ENCODE measurements at regions not wholly inside any gene's neighbourhood (a gene's known extent, or its start where the extent isn't known, plus 50 kb on each side); places are given as distances from the start of the nearest gene placed in this dataset.
A peak's percentile ranks its signal among the peaks of the same experiment; 100 is the strongest.

GRCh38 chr5:112549127-112549526 is 130.1 kb upstream of the EPB41L4A start:
- Histone ChIP-seq H3K4me2 (ENCODE audit: insufficient read depth, low read length) (peak overlapping the region; percentile 14; the same call in 1 of the 2 replicates), H3K79me2 (ENCODE audit: control insufficient read depth, insufficient read depth, low read length) (no peaks in the 10 kb centered on the region), H3K9ac (ENCODE audit: insufficient read depth in 1 of 2, low read depth in 2 of 2, low read length in 2 of 2) (no peak overlapping the region), H3K9me1 (ENCODE audit: control insufficient read depth, insufficient read depth, low read length) (no peaks in the 10 kb centered on the region), H3K4me1 (replicated peaks in 1 of 2; ENCODE audit: control insufficient read depth in 2 of 2, insufficient read depth in 2 of 2, low read length in 2 of 2) (peaks cover 16 to 37% of the 10 kb centered on the region in 2 experiments), H3K36me3 (ENCODE audit: control insufficient read depth, insufficient read depth, low read length) (no peaks in the 10 kb centered on the region), H2AFZ (ENCODE audit: low read depth, low read length) (0 out of 2 replicates have a peak overlapping the region, but pooled peaks have one; percentile 22), H3K9me3 (replicated peaks; ENCODE audit: control insufficient read depth, insufficient read depth, low read depth, low read length) (no peaks in the 10 kb centered on the region), H3K27ac (ENCODE audit: extremely low read depth, low read depth, low read length) (peak overlapping the region; percentile 86; the same call in 2 of the 3 replicates), H3K4me3 (no peak overlapping the region), H3K27me3 (ENCODE audit: control insufficient read depth in 2 of 2, insufficient read depth in 2 of 2, low read length in 2 of 2) (0 out of 5 replicates have a peak, but pooled peaks cover 0 to 5% of the 10 kb centered on the region in 2 experiments), H4K20me1 (replicated peaks; ENCODE audit: control insufficient read depth, insufficient read depth, low read length) (no peaks in the 10 kb centered on the region)
- no peak for DNase-seq (ENCODE audit: extremely low read depth in 1 of 4, low spot score in 3 of 4)
- no peak; the same call in 2 of the 3 replicates for ATAC-seq
- POLR2A ChIA-PET = interaction anchor here (0.7 to 1.2 kb wide), 4 partner anchors 54 to 146 kb away, joined by 3 to 4 read pairs (median 3); no protein-coding TSS in a partner anchor
- no peak for FAIRE-seq
- WGBS (ENCODE audit: insufficient coverage, low coverage, missing lambda C conversion rate) = 50% methylated on average over 4 of the region's 4 CpGs
- intact Hi-C loops (cut with micrococcal nuclease) = loop anchor here (5.0 to 10.0 kb wide), 2 partner anchors 54 to 193 kb away; no protein-coding TSS in a partner anchor
- CTCF ChIA-PET (ENCODE audit: low intra/inter-chr PET ratio) = interaction anchor here (1.0 kb wide), 1 partner anchor 208 kb away, joined by 4 read pairs; no protein-coding TSS in a partner anchor
- TF ChIP-seq MXD1 (CRISPR knock-in tag; IDR thresholded peaks at IDR 0.05; ENCODE audit: borderline replicate concordance, poor library complexity, severe bottlenecking) (no peak), ZBTB49 (CRISPR knock-in tag; IDR thresholded peaks at IDR 0.05; ENCODE audit: borderline replicate concordance) (no peak), ZNF766 (CRISPR knock-in tag; conservative IDR thresholded peaks at IDR 0.05) (0 out of 2 replicates have a peak, but pooled peaks have one; percentile 1), RBM25 (IDR thresholded peaks at IDR 0.05; ENCODE audit: low read depth, low read length, severe bottlenecking) (no peak), LCOR (CRISPR knock-in tag; IDR thresholded peaks at IDR 0.05) (no peak), XRCC4 (IDR thresholded peaks at IDR 0.05; ENCODE audit: extremely low read depth, insufficient read depth, insufficient read length) (no peak), ESRRA (IDR thresholded peaks at IDR 0.05; ENCODE audit: borderline replicate concordance, low read depth) (no peak), NR2C2 (CRISPR knock-in tag; IDR thresholded peaks at IDR 0.05) (no peak), NR2C2 (tag; IDR thresholded peaks at IDR 0.05) (0 out of 2 replicates have a peak, but pooled peaks have one; percentile 8)
- no TSS peak for BruUV-seq (replicated peaks)
- in situ Hi-C loops (cut with MboI) = no loop called here
